IMR-90 (cell line): ENCODE measurements at regions not wholly inside any gene's neighbourhood (a gene's known extent, or its start where the extent isn't known, plus 50 kb on each side); places are given as distances from the start of the nearest gene placed in this dataset.

Experiments used
- ATAC-seq: fragments of 200-7000 bp; cut with Tn5 transposase; 2 replicates; pipeline ENCODE4 v1.9.1; 2020; ENCODE audit warnings: low read depth, mild to moderate bottlenecking, moderate library complexity
- BruUV-seq: library from RNA; stranded (reverse); fragments of 400-500 nt; replicated peaks from 2 replicates; lab custom pipeline; 2021; lab: Mats Ljungman, UMichigan
- CTCF ChIA-PET: fragments of 300-600 bp; formaldehyde crosslinking; extraction: SDS; loops from one replicate; lab custom pipeline; 2021; ENCODE audit warnings: antibody characterized with exemption; lab: Yijun Ruan, JAX
- POLR2A ChIA-PET: fragments of 300-600 bp; sonication (Branson Sonifier 250); formaldehyde crosslinking; loops from one replicate; lab custom pipeline; 2022; ENCODE audit warnings: antibody characterized with exemption; ENCODE audit not compliant: unreplicated experiment; lab: Charles Lee
- DNase-seq: peaks from one replicate; pipeline ENCODE4 v3.0.0; 2013
- H2AFZ ChIP-seq: replicated peaks from 2 replicates; pipeline ENCODE3; 2013; ENCODE audit warnings: low read length, mild to moderate bottlenecking; ENCODE audit not compliant: poor library complexity
- H2AK5ac ChIP-seq: 2 replicates; pipeline ENCODE4 v1.6.1; 2013; ENCODE audit warnings: low read depth, low read length, inconsistent platforms
- H2AK9ac ChIP-seq: replicated peaks from 2 replicates; pipeline ENCODE3; 2013; ENCODE audit warnings: mild to moderate bottlenecking, low read depth, low read length, moderate library complexity; ENCODE audit not compliant: poor library complexity
- H2BK120ac ChIP-seq: 2 replicates; pipeline ENCODE4 v1.6.1; 2013; ENCODE audit warnings: low read depth, low read length, inconsistent platforms
- H2BK15ac ChIP-seq: 3 replicates; pipeline ENCODE4 v1.6.1; 2013; ENCODE audit warnings: low read depth, low read length, inconsistent platforms
- H2BK20ac ChIP-seq: 2 replicates; pipeline ENCODE4 v1.6.1; 2013; ENCODE audit warnings: low read depth, mild to moderate bottlenecking, inconsistent platforms, low read length, moderate library complexity
- H2BK5ac ChIP-seq: 2 replicates; pipeline ENCODE4 v1.6.1; 2013; ENCODE audit warnings: mild to moderate bottlenecking, low read depth, low read length, inconsistent platforms; ENCODE audit not compliant: poor library complexity, severe bottlenecking
- H3K14ac ChIP-seq: replicated peaks from 2 replicates; pipeline ENCODE4 v1.6.1; 2013; ENCODE audit warnings: low read depth, low read length, inconsistent platforms
- H3K18ac ChIP-seq: 2 replicates; pipeline ENCODE4 v1.6.1; 2013; ENCODE audit warnings: low read depth, low read length, control low read depth
- H3K23ac ChIP-seq: 2 replicates; pipeline ENCODE4 v1.6.1; 2013; ENCODE audit warnings: low read depth, low read length, inconsistent platforms
- H3K27ac ChIP-seq: 2 replicates; pipeline ENCODE4 v1.5.1; 2013; ENCODE audit warnings: mild to moderate bottlenecking, control low read depth, low read length; ENCODE audit not compliant: insufficient read depth
- H3K27me3 ChIP-seq: 2 replicates; pipeline ENCODE4 v1.6.1; 2013; ENCODE audit warnings: low read length; ENCODE audit not compliant: control insufficient read depth, insufficient read depth
- H3K36me3 ChIP-seq: 2 replicates; pipeline ENCODE4 v1.6.1; 2013; ENCODE audit warnings: low read length, mixed read lengths; ENCODE audit not compliant: control insufficient read depth, insufficient read depth
- H3K4ac ChIP-seq: 2 replicates; pipeline ENCODE4 v1.6.1; 2013; ENCODE audit warnings: low read depth, low read length, inconsistent platforms
- H3K4me1 ChIP-seq: 2 replicates; pipeline ENCODE4 v1.6.1; 2013; ENCODE audit warnings: low read length, mixed read lengths; ENCODE audit not compliant: control insufficient read depth, insufficient read depth
- H3K4me2 ChIP-seq: 2 replicates; pipeline ENCODE4 v1.6.1; 2013; ENCODE audit warnings: low read depth, mild to moderate bottlenecking, control low read depth, low read length, moderate library complexity
- H3K4me3 ChIP-seq: 2 replicates; pipeline ENCODE4 v1.5.1; 2013; ENCODE audit warnings: low read depth, mild to moderate bottlenecking, control low read depth, low read length, moderate library complexity; ENCODE audit not compliant: insufficient read depth
- H3K56ac ChIP-seq: 2 replicates; pipeline ENCODE4 v1.6.1; 2013; ENCODE audit warnings: low read length, inconsistent platforms; ENCODE audit not compliant: insufficient read depth; ENCODE audit errors: extremely low read depth
- H3K79me1 ChIP-seq, 2 experiments: 2 replicates each; pipeline ENCODE4 v1.6.1; 2013; ENCODE audit warnings: low read length in 2 of 2, inconsistent platforms in 1 of 2, low read depth in 1 of 2
- H3K9ac ChIP-seq: 2 replicates; pipeline ENCODE4 v1.6.1; 2013; ENCODE audit warnings: low read depth, low read length, control low read depth
- H3K9me1 ChIP-seq: 2 replicates; pipeline ENCODE4 v1.6.1; 2013; ENCODE audit warnings: low read length, inconsistent platforms; ENCODE audit not compliant: insufficient read depth
- H3K9me3 ChIP-seq: 2 replicates; pipeline ENCODE4 v1.6.1; 2013; ENCODE audit warnings: low read length; ENCODE audit not compliant: control insufficient read depth, insufficient read depth
- H4K20me1 ChIP-seq: 2 replicates; pipeline ENCODE4 v1.6.1; 2013; ENCODE audit warnings: low read length, inconsistent platforms; ENCODE audit not compliant: insufficient read depth
- H4K5ac ChIP-seq: 2 replicates; pipeline ENCODE4 v1.6.1; 2013; ENCODE audit warnings: mild to moderate bottlenecking, low read depth, low read length, control low read depth
- H4K8ac ChIP-seq, 2 experiments: 2 replicates each; pipeline ENCODE4 v1.6.1; 2013; ENCODE audit warnings: low read depth in 2 of 2, low read length in 2 of 2, control low read depth in 1 of 2, inconsistent platforms in 1 of 2
- H4K91ac ChIP-seq: 2 replicates; pipeline ENCODE4 v1.6.1; 2013; ENCODE audit warnings: low read depth, low read length, inconsistent platforms; ENCODE audit not compliant: insufficient read depth
- CHD1 ChIP-seq: IDR thresholded peaks from 2 replicates; pipeline ENCODE4 v1.6.1; 2012; ENCODE audit warnings: low read depth, low read length, improper control_type of control experiment
- ELK1 ChIP-seq: fragments of 150-350 bp; IDR thresholded peaks from 2 replicates; pipeline ENCODE4 v1.6.1; 2016; ENCODE audit warnings: low read depth, mild to moderate bottlenecking, low read length, moderate library complexity, borderline replicate concordance
- POLR2A ChIP-seq: IDR thresholded peaks from 2 replicates; pipeline ENCODE4 v1.6.1; 2012; ENCODE audit warnings: mild to moderate bottlenecking, low read depth, low read length
- RFX5 ChIP-seq: IDR thresholded peaks from 2 replicates; pipeline ENCODE4 v1.8.0; 2012; ENCODE audit warnings: low read depth, mild to moderate bottlenecking, low read length, moderate library complexity
- WGBS, 2 experiments: methylation state at CpG; one replicate each; pipeline versions ENCODE4 v1.1.5 to v1.1.7; 2013; ENCODE audit warnings: missing lambda C conversion rate in 2 of 2; ENCODE audit not compliant: insufficient read length in 1 of 2; ENCODE audit errors: extremely low coverage in 2 of 2; 5-methylcytosine and 5-hydroxymethylcytosine counted together
- dilution Hi-C: fragments of 300-500 bp; cut with HindIII; formaldehyde crosslinking; loops from one replicate; pipeline ENCODE4 v1.14.3; 2018; ENCODE audit warnings: low sequenced_read_pairs; ENCODE audit not compliant: unreplicated experiment
- in situ Hi-C: fragments of 300-500 bp; cut with MboI; formaldehyde crosslinking; loops from 3 replicates; pipeline ENCODE4 v1.14.3; 2019; ENCODE audit warnings: low sequenced_read_pairs, inconsistent platforms, mixed read lengths
- intact Hi-C: fragments of 100-400 bp; cut with micrococcal nuclease; formaldehyde crosslinking; loops from 2 replicates; pipeline ENCODE4 v1.10.0; 2022

DNA sequence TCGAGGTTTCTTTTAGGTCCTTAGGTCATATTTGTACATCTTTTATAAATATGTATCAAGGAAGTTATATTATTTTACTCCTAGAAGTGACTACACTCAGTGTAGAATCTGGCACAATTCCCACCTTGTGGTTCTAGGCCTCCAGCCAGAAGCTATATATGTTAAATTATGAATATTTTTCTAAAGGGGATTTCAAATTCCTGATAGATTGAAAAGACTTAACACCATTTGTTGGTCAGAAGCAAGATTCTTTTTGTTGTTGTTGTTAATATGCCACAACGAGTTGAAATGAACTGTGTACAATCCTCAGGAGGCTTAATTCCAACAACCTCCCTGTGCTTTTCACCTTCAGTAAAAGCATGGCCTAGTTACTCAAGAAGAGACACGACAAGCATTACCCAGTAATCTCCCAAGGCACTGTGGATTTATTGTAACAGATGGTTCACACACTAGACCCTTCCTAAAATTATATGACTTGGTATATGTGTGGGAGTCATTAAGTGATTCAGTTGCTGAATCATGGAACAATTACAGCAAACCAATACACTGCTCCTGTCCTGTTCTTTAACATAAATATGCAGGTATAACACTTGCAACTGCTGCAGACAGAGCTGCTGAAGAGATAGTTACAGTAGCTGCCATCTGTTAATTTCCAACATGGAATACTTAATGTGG is 964.4 kb upstream of the GOT2 start:
- Histone ChIP-seq H3K18ac (no peak overlapping the region), H4K8ac (no peak overlapping the region), H4K91ac (no peak overlapping the region), H2BK5ac (no peak overlapping the region), H3K79me1 (no peaks in the 10 kb centered on the region), H3K4ac (no peak overlapping the region), H3K14ac (no peak overlapping the region), H3K56ac (no peak overlapping the region), H4K5ac (no peak overlapping the region), H3K9ac (no peak overlapping the region), H2AK5ac (no peak overlapping the region), H3K4me2 (no peak overlapping the region), H2BK20ac (no peak overlapping the region), H2AK9ac (no peak overlapping the region), H3K27me3 (no peaks in the 10 kb centered on the region), H3K23ac (no peak overlapping the region), H3K4me3 (no peak overlapping the region), H2AFZ (no peak overlapping the region), H3K27ac (no peak overlapping the region), H3K9me3 (no peaks in the 10 kb centered on the region), H2BK15ac (no peak overlapping the region), H2BK120ac (no peak overlapping the region), H3K9me1 (no peaks in the 10 kb centered on the region), H3K4me1 (no peaks in the 10 kb centered on the region), H3K36me3 (no peaks in the 10 kb centered on the region), H4K20me1 (no peaks in the 10 kb centered on the region)
- TF ChIP-seq CHD1 (no peak), POLR2A (no peak), ELK1 (no peak), RFX5 (no peak)
- dilution Hi-C loops (no loop called here), in situ Hi-C loops (no loop called here), intact Hi-C loops (no loop called here)
- DNase-seq (peak; percentile 32), ATAC-seq (no peak)
- POLR2A ChIA-PET: no interaction called here
- BruUV-seq: no TSS peak
- CTCF ChIA-PET: interaction anchor here (0.9 kb wide), 1 partner anchor 16 kb away, joined by 3 read pairs; no protein-coding TSS in a partner anchor
- WGBS, 2 experiments: no CpG with 5 or more reads among the region's 3 CpGs
